Ishikawa (cell line): ENCODE measurements at regions not wholly inside any gene's neighbourhood (a gene's known extent, or its start where the extent isn't known, plus 50 kb on each side); places are given as distances from the start of the nearest gene placed in this dataset.

Experiments
- CREB1 ChIP-seq: IDR thresholded peaks from 2 replicates; pipeline ENCODE4 v1.6.1; 2012; ENCODE audit warnings: low read depth
- EGR1 ChIP-seq: IDR thresholded peaks from 2 replicates; pipeline ENCODE4 v1.6.1; 2012
- EP300 ChIP-seq: IDR thresholded peaks from 2 replicates; pipeline ENCODE4 v1.6.1; 2012; ENCODE audit warnings: borderline replicate concordance
- FOXM1 ChIP-seq: IDR thresholded peaks from 2 replicates; pipeline ENCODE4 v1.6.1; 2012; ENCODE audit warnings: low read depth, borderline replicate concordance
- MAX ChIP-seq: IDR thresholded peaks from 2 replicates; pipeline ENCODE4 v1.6.1; 2012
- RAD21 ChIP-seq: IDR thresholded peaks from 2 replicates; pipeline ENCODE4 v1.6.1; 2012; ENCODE audit warnings: low read depth
- REST ChIP-seq: IDR thresholded peaks from 2 replicates; pipeline ENCODE4 v1.6.1; 2012; ENCODE audit warnings: low read depth, mild to moderate bottlenecking
- TAF1 ChIP-seq: IDR thresholded peaks from 2 replicates; pipeline ENCODE4 v1.6.1; 2012; ENCODE audit warnings: low read depth, mild to moderate bottlenecking
- TCF12 ChIP-seq: IDR thresholded peaks from 2 replicates; pipeline ENCODE4 v1.6.1; 2012; ENCODE audit warnings: low read depth
- TEAD4 ChIP-seq: IDR thresholded peaks from 2 replicates; pipeline ENCODE4 v1.6.1; 2012
- USF1 ChIP-seq: IDR thresholded peaks from 2 replicates; pipeline ENCODE4 v1.6.1; 2012
- ZBTB7A ChIP-seq: IDR thresholded peaks from 2 replicates; pipeline ENCODE4 v1.6.1; 2012; ENCODE audit warnings: low read depth

- no peak for TF ChIP-seq TEAD4
- TF ChIP-seq EP300, result no peak
- no peak for TF ChIP-seq MAX
- TF ChIP-seq EGR1, result no peak
- TF ChIP-seq REST, result no peak
- no peak for TF ChIP-seq CREB1
- TF ChIP-seq TAF1, result no peak
- no peak for TF ChIP-seq RAD21
- TF ChIP-seq FOXM1, result no peak
- TF ChIP-seq USF1, result no peak
- no peak for TF ChIP-seq ZBTB7A
- TF ChIP-seq TCF12, result no peak
These were observed 64.1 kb upstream of the GUCY1A1 start for GRCh38 chr4:155602351-155603140.
